ENCODE measurements at regions not wholly inside any gene's neighbourhood (a gene's known extent, or its start where the extent isn't known, plus 50 kb on each side); places are given as distances from the start of the nearest gene placed in this dataset.
A peak's percentile ranks its signal among the peaks of the same experiment; 100 is the strongest.

DNA sequence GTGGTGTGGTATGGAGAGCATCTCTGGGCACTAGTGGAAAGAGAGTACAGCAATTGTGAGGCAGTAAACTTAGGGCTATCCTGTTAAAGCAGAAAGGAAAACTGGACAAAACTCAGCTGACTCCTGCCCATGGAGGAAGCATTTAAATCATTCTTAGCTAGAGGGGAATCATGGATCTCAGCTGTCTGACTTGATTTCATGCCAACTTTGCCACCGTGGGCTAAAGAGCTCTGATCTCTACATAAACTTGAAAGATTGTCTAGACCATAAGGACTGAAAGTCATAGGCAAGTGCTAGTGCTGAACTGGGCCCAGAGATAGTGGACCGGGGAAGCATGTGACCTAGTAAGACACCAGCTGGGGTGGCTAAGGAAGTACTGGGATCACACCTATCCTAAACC lies 651.8 kb downstream of the COL12A1 start:
- 74 to 77% methylated on average over 2 of the region's 2 CpGs for WGBS, 2 donors
- no peaks in the 10 kb centered on the region for H3K9me3 ChIP-seq
- H3K36me3 ChIP-seq: no peaks in the 10 kb centered on the region
- H3K27ac ChIP-seq: no peak overlapping the region
- no peak for ATAC-seq (ENCODE audit: low FRiP score in 2 of 2)
- no peak overlapping the region for H3K4me3 ChIP-seq
- DNase-seq: no peak
- TF ChIP-seq, protein P1, sequence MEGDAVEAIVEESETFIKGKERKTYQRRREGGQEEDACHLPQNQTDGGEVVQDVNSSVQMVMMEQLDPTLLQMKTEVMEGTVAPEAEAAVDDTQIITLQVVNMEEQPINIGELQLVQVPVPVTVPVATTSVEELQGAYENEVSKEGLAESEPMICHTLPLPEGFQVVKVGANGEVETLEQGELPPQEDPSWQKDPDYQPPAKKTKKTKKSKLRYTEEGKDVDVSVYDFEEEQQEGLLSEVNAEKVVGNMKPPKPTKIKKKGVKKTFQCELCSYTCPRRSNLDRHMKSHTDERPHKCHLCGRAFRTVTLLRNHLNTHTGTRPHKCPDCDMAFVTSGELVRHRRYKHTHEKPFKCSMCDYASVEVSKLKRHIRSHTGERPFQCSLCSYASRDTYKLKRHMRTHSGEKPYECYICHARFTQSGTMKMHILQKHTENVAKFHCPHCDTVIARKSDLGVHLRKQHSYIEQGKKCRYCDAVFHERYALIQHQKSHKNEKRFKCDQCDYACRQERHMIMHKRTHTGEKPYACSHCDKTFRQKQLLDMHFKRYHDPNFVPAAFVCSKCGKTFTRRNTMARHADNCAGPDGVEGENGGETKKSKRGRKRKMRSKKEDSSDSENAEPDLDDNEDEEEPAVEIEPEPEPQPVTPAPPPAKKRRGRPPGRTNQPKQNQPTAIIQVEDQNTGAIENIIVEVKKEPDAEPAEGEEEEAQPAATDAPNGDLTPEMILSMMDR (IDR thresholded peaks at IDR 0.05): no peak
- TF ChIP-seq POLR2AphosphoS5 (IDR thresholded peaks at IDR 0.05) (no peak), EP300 (IDR thresholded peaks at IDR 0.05) (no peak), POLR2A (IDR thresholded peaks at IDR 0.05) (no peak)
- no peaks in the 10 kb centered on the region for H3K4me1 ChIP-seq
- H3K27me3 ChIP-seq: no peaks in the 10 kb centered on the region

DNA sequence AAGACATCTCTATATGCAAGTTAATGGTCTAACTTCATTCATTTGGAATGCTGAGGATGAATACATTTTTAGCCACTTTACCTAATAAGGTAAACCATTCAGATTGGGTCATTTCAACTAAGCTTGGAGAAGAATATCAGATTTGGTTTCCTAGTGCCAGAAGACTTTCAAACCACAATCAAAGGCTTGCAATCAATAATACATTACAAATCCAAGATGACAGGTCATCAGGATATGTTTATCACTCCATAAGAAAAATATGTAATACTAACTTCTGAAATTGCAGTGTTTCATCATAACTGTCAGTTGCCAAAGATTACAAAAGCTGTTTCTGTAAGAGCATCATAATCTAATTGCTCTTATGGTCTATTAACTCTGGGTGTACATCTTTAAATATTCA lies 654.0 kb downstream of the COL12A1 start:
- H3K27me3 ChIP-seq: no peaks in the 10 kb centered on the region
- TF ChIP-seq POLR2A (IDR thresholded peaks at IDR 0.05) (no peak), POLR2AphosphoS5 (IDR thresholded peaks at IDR 0.05) (no peak), EP300 (IDR thresholded peaks at IDR 0.05) (no peak)
- TF ChIP-seq, protein P1 (IDR thresholded peaks at IDR 0.05): no peak
- no peak overlapping the region for H3K27ac ChIP-seq
- ATAC-seq (ENCODE audit: low FRiP score in 2 of 2) (no peak), DNase-seq (no peak)
- H3K36me3 ChIP-seq: no peaks in the 10 kb centered on the region
- H3K4me3 ChIP-seq: no peak overlapping the region
- H3K4me1 ChIP-seq: no peaks in the 10 kb centered on the region
- no peaks in the 10 kb centered on the region for H3K9me3 ChIP-seq

DNA sequence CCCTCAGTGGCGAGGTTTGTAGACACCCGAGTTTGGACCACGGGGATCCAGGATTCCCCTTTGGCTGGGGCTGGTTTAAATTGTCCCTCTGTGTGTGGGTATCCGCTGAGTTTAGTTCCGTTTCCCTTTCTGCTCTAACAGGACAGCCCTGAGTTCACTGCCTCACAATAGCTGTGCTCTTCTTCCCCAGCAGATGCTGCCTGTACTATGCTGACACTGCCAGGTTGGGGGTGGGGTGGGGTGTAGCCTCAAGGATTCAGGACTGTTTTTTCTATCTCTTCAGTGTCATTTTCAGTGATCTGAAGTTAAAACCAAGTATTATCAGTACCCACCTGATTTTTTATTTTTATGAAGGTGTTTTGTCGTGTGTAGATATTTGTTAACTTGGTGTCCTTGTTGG lies 655.0 kb downstream of the COL12A1 start:
- no peaks in the 10 kb centered on the region for H3K9me3 ChIP-seq
- 93% methylated on average over 6 of the region's 6 CpGs for WGBS, 2 donors
- H3K36me3 ChIP-seq: no peaks in the 10 kb centered on the region
- H3K4me3 ChIP-seq: no peak overlapping the region
- TF ChIP-seq POLR2A (IDR thresholded peaks at IDR 0.05) (no peak), POLR2AphosphoS5 (IDR thresholded peaks at IDR 0.05) (no peak), EP300 (IDR thresholded peaks at IDR 0.05) (no peak)
- TF ChIP-seq, protein P1 (IDR thresholded peaks at IDR 0.05): no peak
- no peak for ATAC-seq (ENCODE audit: low FRiP score in 2 of 2)
- no peaks in the 10 kb centered on the region for H3K27me3 ChIP-seq
- no peaks in the 10 kb centered on the region for H3K4me1 ChIP-seq
- H3K27ac ChIP-seq: no peak overlapping the region
- DNase-seq: no peak

DNA sequence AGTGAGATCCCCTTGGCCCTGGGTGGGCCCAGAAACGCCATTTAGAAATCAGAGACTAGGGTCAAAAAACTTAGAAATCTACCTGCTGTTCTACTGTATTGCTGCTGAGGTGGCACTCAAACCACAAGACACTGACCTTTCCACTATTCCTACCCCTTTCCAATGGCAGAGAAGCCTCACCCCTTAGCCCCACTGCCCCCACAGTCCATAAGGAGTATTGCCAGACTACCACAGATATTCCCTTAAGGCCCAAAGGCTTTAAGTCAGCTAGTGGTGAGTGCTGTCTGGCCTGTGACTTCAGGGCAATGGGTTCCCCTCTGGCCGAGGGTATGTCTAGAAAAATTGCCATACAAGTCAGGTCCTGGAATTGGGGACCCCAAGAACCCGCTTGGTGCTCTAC lies 656.1 kb downstream of the COL12A1 start:
- no peak for TF ChIP-seq POLR2A (IDR thresholded peaks at IDR 0.05)
- TF ChIP-seq POLR2AphosphoS5 (IDR thresholded peaks at IDR 0.05): no peak
- TF ChIP-seq, protein P1 (IDR thresholded peaks at IDR 0.05): no peak
- TF ChIP-seq EP300 (IDR thresholded peaks at IDR 0.05): no peak
- ATAC-seq (ENCODE audit: low FRiP score in 2 of 2) (peak in 1 of 2 donors; percentile 15), DNase-seq (no peak)
- no peaks in the 10 kb centered on the region for H3K36me3 ChIP-seq
- 88 to 96% methylated on average over 3 of the region's 3 CpGs for WGBS, 2 donors
- H3K9me3 ChIP-seq: peaks cover 0 to 2% (median 0%) of the 10 kb centered on the region in 4 donors
- H3K27ac ChIP-seq: no peak overlapping the region
- no peaks in the 10 kb centered on the region for H3K4me1 ChIP-seq
- H3K27me3 ChIP-seq: no peaks in the 10 kb centered on the region
- H3K4me3 ChIP-seq: no peak overlapping the region

DNA sequence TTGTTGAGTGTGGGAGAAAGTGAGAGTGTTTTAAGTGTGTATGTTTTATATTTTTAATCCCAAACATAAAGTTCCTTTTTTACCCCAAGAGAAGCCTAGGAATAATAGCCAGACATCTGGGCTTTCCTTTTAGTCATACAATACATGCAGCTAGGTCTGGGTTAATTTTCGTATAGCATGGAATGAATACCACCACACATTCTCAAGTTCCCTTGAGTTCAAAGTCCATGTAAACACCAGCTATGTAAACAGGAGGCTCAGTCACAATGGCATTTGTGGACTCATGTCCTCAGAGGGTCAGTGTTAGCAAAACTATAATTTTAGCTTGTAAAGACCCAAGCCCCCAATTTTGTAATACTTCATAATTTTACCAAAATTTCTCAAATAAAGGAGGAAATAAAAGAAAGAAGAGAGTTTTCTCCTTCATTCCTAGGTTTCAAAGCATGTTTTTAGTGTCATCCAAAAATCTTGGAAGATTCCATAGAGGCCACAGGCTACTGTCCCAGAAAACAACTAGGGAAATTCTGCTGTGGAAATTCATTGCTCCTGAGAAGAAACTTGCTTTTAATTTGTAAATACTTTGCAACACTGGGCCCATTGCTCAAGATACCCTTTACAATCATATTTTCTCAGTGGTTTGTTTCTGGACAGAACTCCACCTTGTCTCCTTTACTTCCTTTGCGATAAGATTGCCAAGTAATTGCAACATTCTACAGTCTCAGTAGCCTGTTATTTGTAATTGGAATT lies 671.2 kb downstream of the COL12A1 start:
- 31 to 35% methylated on average over 2 of the region's 2 CpGs for WGBS, 2 donors
- no peaks in the 10 kb centered on the region for H3K9me3 ChIP-seq
- no peak overlapping the region for H3K4me3 ChIP-seq
- peak overlapping the region in 2 of 4 donors; percentile 24 to 44 for H3K27ac ChIP-seq
- H3K4me1 ChIP-seq: peaks cover 0 to 12% (median 0%) of the 10 kb centered on the region in 4 donors
- TF ChIP-seq POLR2A (IDR thresholded peaks at IDR 0.05) (no peak), EP300 (IDR thresholded peaks at IDR 0.05) (no peak)
- H3K27me3 ChIP-seq: no peaks in the 10 kb centered on the region
- ATAC-seq (ENCODE audit: low FRiP score in 2 of 2) (peak in 1 of 2 donors; percentile 70), DNase-seq (no peak)
- H3K36me3 ChIP-seq: no peaks in the 10 kb centered on the region

Measured in upper lobe of left lung (tissue), 6 donors.